ENCODE measurements at regions not wholly inside any gene's neighbourhood (a gene's known extent, or its start where the extent isn't known, plus 50 kb on each side); places are given as distances from the start of the nearest gene placed in this dataset.

DNA sequence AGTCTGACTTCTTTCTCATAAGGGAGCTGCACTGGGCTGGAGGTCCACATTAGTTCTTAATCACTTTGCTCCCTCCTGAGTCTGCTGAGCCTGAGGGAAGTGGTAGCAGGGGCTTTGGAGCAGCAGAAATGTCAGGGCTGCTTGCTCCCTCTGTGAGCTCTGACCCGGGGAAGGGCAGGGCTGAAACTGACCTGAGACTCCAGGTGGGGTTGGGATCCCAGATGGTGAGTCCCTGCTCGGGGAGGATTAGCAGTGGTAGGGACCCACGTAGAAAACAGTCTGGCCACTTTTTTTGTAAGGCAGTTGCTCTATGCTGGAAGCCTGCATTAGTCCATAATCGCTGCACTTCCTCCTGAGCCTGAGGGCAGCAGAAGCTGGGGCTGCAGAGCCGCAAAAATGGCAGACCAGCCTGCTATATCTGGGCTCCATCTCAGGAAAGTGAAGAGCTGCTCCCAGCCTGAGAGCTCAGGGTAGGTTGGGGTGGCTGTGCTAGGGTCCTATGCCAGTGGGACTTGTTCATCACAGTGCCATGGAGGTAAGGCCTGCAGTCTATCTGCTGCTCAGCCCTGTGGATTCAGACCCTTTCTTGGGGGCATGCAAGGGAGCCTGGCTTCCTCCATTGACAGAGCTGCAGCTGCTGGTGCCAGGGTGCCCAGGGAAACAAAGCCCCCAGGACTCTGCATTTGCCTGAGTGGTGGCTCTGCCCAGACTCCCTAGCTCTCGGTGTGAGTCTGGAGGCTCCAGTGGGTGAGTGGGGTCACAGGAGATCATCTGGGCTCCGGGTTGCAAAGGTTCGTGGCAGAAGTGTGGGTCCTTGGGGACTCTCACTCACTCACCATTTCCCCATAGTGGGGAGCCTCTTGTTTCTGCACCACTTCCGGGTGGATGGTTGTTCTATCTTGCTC is 854.3 kb downstream of the LUZP2 start:
- TF ChIP-seq, protein P1, sequence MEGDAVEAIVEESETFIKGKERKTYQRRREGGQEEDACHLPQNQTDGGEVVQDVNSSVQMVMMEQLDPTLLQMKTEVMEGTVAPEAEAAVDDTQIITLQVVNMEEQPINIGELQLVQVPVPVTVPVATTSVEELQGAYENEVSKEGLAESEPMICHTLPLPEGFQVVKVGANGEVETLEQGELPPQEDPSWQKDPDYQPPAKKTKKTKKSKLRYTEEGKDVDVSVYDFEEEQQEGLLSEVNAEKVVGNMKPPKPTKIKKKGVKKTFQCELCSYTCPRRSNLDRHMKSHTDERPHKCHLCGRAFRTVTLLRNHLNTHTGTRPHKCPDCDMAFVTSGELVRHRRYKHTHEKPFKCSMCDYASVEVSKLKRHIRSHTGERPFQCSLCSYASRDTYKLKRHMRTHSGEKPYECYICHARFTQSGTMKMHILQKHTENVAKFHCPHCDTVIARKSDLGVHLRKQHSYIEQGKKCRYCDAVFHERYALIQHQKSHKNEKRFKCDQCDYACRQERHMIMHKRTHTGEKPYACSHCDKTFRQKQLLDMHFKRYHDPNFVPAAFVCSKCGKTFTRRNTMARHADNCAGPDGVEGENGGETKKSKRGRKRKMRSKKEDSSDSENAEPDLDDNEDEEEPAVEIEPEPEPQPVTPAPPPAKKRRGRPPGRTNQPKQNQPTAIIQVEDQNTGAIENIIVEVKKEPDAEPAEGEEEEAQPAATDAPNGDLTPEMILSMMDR (IDR thresholded peaks at IDR 0.05), result no peak
- no peak for TF ChIP-seq POLR2A (IDR thresholded peaks at IDR 0.05)
